ENCODE measurements at regions not wholly inside any gene's neighbourhood (a gene's known extent, or its start where the extent isn't known, plus 50 kb on each side); places are given as distances from the start of the nearest gene placed in this dataset.

DNA sequence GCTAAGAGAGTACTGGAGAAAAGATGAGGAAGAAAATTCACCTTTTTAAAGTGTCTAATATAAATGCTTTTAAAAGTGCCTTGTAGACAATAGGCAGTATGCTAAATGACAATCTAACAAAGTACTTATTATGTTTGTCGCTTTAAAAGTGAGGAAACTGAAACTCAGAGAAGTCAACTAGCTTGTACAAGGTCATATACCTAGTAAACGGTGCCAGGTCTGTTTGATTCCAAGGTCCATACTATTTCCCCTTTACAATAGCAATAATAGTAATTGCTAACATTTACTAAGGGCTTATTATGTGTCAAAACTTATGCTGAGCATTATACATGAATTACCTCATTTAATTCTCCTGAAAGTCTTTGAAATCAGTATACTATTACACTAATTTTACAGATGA lies 328.6 kb upstream of the SLC24A2 start:
- ChIA-PET CTCF (no interaction called here), POLR2A (no interaction called here)
- TF ChIP-seq SP1 (CRISPR knock-in tag; conservative IDR thresholded peaks at IDR 0.05) (no peak), NFATC4 (CRISPR knock-in tag; IDR thresholded peaks at IDR 0.05) (no peak), FOXK1 (CRISPR knock-in tag; IDR thresholded peaks at IDR 0.05) (no peak)
- TF ChIP-seq, protein P1, sequence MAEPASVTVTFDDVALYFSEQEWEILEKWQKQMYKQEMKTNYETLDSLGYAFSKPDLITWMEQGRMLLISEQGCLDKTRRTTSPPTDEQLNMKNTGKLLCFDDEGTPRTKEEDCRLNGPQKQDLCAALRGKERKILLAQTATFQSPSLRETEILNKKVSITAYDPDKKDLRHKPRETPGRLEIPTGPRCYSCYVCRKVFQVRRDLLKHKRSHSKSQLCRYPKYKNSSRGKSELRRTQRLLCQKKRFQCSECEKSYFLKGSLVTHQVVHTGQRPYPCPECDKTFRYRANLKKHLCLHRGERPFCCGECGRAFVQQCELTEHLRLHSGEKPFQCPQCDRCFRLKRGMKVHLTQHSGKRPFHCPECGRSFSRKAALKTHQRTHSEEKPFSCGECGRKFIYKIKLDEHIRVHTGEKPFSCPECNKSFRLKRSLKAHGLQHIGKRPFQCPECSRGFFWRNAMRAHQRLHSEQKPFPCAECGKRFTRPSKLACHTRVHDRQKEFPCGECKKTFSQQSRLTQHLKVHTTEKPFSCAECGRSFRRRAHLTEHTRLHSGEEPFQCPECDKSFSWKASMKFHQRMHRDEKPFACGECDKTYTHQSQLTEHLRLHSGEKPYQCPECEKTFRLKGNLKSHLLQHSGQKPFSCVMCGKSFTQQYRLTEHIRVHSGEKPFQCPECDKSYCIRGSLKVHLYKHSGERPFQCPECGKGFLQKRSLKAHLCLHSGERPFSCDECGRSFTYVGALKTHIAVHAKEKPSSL (CRISPR knock-in tag; conservative IDR thresholded peaks at IDR 0.05), result no peak
- no peak for ATAC-seq
- Mint-ChIP-seq H3K27me3 (ENCODE audit: low read depth) (peaks cover 36% of the 10 kb centered on the region), H3K4me1 (peaks cover 6% of the 10 kb centered on the region), H3K27ac (no peak overlapping the region), H3K4me3 (no peak overlapping the region), H3K36me3 (peaks cover 20% of the 10 kb centered on the region), H3K9me3 (peaks cover 35% of the 10 kb centered on the region)
- DNase-seq (ENCODE audit: low spot score), result no peak

- DNase-seq (ENCODE audit: low spot score) (no peak), ATAC-seq (no peak)
- Mint-ChIP-seq H3K4me3 (no peak overlapping the region), H3K36me3 (peaks cover 20% of the 10 kb centered on the region), H3K4me1 (peaks cover 27% of the 10 kb centered on the region), H3K27me3 (ENCODE audit: low read depth) (peaks cover 60% of the 10 kb centered on the region), H3K27ac (no peak overlapping the region), H3K9me3 (peaks cover 30% of the 10 kb centered on the region)
- ChIA-PET POLR2A (no interaction called here), CTCF (no interaction called here)
- TF ChIP-seq ARID4B (CRISPR knock-in tag; IDR thresholded peaks at IDR 0.05; ENCODE audit: borderline replicate concordance) (no peak), GTF2I (CRISPR knock-in tag; conservative IDR thresholded peaks at IDR 0.05) (no peak), NR2C2 (CRISPR knock-in tag; IDR thresholded peaks at IDR 0.05) (no peak), PRRX2 (CRISPR knock-in tag; IDR thresholded peaks at IDR 0.05) (no peak), HMGA2 (CRISPR knock-in tag; IDR thresholded peaks at IDR 0.05) (no peak), CREM (CRISPR knock-in tag; IDR thresholded peaks at IDR 0.05) (no peak), ZNF263 (CRISPR knock-in tag; IDR thresholded peaks at IDR 0.05; ENCODE audit: low read depth) (no peak), E2F4 (CRISPR knock-in tag; IDR thresholded peaks at IDR 0.05; ENCODE audit: borderline replicate concordance, low read depth) (no peak), AR (CRISPR knock-in tag; IDR thresholded peaks at IDR 0.05) (no peak), TEAD4 (CRISPR knock-in tag; IDR thresholded peaks at IDR 0.05) (no peak)
- TF ChIP-seq, protein P2, sequence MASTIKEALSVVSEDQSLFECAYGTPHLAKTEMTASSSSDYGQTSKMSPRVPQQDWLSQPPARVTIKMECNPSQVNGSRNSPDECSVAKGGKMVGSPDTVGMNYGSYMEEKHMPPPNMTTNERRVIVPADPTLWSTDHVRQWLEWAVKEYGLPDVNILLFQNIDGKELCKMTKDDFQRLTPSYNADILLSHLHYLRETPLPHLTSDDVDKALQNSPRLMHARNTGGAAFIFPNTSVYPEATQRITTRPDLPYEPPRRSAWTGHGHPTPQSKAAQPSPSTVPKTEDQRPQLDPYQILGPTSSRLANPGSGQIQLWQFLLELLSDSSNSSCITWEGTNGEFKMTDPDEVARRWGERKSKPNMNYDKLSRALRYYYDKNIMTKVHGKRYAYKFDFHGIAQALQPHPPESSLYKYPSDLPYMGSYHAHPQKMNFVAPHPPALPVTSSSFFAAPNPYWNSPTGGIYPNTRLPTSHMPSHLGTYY (CRISPR knock-in tag; IDR thresholded peaks at IDR 0.05), result no peak
- TF ChIP-seq, protein P3, sequence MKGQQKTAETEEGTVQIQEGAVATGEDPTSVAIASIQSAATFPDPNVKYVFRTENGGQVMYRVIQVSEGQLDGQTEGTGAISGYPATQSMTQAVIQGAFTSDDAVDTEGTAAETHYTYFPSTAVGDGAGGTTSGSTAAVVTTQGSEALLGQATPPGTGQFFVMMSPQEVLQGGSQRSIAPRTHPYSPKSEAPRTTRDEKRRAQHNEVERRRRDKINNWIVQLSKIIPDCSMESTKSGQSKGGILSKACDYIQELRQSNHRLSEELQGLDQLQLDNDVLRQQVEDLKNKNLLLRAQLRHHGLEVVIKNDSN (CRISPR knock-in tag; IDR thresholded peaks at IDR 0.05), result no peak
- TF ChIP-seq, protein P4, sequence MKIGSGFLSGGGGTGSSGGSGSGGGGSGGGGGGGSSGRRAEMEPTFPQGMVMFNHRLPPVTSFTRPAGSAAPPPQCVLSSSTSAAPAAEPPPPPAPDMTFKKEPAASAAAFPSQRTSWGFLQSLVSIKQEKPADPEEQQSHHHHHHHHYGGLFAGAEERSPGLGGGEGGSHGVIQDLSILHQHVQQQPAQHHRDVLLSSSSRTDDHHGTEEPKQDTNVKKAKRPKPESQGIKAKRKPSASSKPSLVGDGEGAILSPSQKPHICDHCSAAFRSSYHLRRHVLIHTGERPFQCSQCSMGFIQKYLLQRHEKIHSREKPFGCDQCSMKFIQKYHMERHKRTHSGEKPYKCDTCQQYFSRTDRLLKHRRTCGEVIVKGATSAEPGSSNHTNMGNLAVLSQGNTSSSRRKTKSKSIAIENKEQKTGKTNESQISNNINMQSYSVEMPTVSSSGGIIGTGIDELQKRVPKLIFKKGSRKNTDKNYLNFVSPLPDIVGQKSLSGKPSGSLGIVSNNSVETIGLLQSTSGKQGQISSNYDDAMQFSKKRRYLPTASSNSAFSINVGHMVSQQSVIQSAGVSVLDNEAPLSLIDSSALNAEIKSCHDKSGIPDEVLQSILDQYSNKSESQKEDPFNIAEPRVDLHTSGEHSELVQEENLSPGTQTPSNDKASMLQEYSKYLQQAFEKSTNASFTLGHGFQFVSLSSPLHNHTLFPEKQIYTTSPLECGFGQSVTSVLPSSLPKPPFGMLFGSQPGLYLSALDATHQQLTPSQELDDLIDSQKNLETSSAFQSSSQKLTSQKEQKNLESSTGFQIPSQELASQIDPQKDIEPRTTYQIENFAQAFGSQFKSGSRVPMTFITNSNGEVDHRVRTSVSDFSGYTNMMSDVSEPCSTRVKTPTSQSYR (CRISPR knock-in tag; IDR thresholded peaks at IDR 0.05), result no peak
- TF ChIP-seq, protein P1 (CRISPR knock-in tag; conservative IDR thresholded peaks at IDR 0.05), result no peak
Measured at GRCh38 chr9:20114974-20115373, 326.1 kb upstream of the SLC24A2 start.
